ENCODE measurements at regions not wholly inside any gene's neighbourhood (a gene's known extent, or its start where the extent isn't known, plus 50 kb on each side); places are given as distances from the start of the nearest gene placed in this dataset.

DNA sequence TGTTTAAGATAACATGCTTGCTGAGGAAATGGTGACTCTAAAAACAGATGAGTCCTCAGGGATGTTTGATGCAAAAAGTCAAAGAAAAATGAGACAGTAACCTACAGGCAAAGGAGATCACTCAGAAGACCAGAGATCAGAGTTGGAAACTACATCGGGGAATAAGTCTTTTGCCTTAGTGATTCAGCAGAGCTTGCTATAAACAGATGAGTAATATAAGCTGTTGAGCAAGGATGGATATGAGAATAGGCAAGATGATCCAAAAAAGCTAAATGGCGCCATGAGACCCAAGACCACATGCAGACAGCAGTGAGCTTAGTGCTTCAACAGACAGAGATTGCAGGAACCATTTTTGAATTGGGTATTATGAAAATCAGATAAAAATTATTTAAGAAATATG lies 168.6 kb downstream of the POSTN start:
- TF ChIP-seq EP300 (IDR thresholded peaks at IDR 0.05; ENCODE audit: borderline replicate concordance) (no peak), NFIC (IDR thresholded peaks at IDR 0.05) (no peak), YY1 (IDR thresholded peaks at IDR 0.05; ENCODE audit: low read depth) (no peak), RAD21 (IDR thresholded peaks at IDR 0.05; ENCODE audit: low read depth) (no peak), CREB1 (IDR thresholded peaks at IDR 0.05; ENCODE audit: low read depth) (no peak)
- TF ChIP-seq, protein P1, sequence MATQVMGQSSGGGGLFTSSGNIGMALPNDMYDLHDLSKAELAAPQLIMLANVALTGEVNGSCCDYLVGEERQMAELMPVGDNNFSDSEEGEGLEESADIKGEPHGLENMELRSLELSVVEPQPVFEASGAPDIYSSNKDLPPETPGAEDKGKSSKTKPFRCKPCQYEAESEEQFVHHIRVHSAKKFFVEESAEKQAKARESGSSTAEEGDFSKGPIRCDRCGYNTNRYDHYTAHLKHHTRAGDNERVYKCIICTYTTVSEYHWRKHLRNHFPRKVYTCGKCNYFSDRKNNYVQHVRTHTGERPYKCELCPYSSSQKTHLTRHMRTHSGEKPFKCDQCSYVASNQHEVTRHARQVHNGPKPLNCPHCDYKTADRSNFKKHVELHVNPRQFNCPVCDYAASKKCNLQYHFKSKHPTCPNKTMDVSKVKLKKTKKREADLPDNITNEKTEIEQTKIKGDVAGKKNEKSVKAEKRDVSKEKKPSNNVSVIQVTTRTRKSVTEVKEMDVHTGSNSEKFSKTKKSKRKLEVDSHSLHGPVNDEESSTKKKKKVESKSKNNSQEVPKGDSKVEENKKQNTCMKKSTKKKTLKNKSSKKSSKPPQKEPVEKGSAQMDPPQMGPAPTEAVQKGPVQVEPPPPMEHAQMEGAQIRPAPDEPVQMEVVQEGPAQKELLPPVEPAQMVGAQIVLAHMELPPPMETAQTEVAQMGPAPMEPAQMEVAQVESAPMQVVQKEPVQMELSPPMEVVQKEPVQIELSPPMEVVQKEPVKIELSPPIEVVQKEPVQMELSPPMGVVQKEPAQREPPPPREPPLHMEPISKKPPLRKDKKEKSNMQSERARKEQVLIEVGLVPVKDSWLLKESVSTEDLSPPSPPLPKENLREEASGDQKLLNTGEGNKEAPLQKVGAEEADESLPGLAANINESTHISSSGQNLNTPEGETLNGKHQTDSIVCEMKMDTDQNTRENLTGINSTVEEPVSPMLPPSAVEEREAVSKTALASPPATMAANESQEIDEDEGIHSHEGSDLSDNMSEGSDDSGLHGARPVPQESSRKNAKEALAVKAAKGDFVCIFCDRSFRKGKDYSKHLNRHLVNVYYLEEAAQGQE (IDR thresholded peaks at IDR 0.05; ENCODE audit: low read depth) = no peak
- TF ChIP-seq, protein P2, sequence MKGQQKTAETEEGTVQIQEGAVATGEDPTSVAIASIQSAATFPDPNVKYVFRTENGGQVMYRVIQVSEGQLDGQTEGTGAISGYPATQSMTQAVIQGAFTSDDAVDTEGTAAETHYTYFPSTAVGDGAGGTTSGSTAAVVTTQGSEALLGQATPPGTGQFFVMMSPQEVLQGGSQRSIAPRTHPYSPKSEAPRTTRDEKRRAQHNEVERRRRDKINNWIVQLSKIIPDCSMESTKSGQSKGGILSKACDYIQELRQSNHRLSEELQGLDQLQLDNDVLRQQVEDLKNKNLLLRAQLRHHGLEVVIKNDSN (IDR thresholded peaks at IDR 0.05) = no peak

Measured in Ishikawa (cell line).